Astrocyte (in vitro differentiated cells and primary cell): ENCODE measurements at regions not wholly inside any gene's neighbourhood (a gene's known extent, or its start where the extent isn't known, plus 50 kb on each side); places are given as distances from the start of the nearest gene placed in this dataset.

Experiments
- EZH2 ChIP-seq: IDR thresholded peaks from 2 replicates; pipeline ENCODE4 v1.6.1; 2012; ENCODE audit warnings: mild to moderate bottlenecking, low read length, inconsistent platforms; ENCODE audit not compliant: insufficient read depth
- TF ChIP-seq, protein P1 (sequence below): IDR thresholded peaks from 2 replicates; pipeline ENCODE4 v1.5.1; 2011; ENCODE audit warnings: low read depth, mild to moderate bottlenecking, inconsistent platforms, low read length, moderate library complexity; ENCODE audit not compliant: insufficient read depth

DNA sequence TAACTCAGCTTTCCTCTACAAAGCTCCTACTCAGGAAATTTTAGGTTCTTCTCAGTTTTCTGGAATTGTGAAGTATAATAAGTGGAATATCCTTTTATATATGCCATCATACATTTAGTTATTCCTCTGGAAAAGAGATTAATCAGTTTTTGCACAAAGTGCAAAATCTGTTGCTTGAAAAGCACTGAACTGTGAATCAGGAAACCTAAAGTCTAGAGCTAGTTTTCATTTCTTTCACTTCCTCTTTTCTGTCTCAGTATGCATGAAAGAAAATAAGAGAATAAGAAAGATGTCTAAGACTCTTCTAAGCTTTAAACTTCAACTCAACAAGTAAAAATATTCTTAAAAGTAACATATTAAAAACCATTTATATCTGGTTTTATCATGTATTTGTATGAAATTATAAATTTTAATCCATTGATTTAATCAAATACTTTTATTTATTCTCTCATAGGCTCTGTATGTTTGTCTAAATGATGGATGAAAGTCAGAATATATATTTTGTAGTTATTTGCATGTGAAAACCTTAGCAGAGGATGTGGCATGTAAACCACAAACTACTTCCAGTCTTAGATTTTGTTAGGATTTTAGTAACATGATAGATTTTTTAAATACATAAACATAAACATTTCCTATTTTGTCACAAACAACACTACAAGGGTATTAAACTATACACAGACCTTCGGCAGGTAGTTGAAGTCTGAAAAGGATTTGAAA, 1073.0 kb downstream of the XPNPEP1 start:
- TF ChIP-seq, protein P1, sequence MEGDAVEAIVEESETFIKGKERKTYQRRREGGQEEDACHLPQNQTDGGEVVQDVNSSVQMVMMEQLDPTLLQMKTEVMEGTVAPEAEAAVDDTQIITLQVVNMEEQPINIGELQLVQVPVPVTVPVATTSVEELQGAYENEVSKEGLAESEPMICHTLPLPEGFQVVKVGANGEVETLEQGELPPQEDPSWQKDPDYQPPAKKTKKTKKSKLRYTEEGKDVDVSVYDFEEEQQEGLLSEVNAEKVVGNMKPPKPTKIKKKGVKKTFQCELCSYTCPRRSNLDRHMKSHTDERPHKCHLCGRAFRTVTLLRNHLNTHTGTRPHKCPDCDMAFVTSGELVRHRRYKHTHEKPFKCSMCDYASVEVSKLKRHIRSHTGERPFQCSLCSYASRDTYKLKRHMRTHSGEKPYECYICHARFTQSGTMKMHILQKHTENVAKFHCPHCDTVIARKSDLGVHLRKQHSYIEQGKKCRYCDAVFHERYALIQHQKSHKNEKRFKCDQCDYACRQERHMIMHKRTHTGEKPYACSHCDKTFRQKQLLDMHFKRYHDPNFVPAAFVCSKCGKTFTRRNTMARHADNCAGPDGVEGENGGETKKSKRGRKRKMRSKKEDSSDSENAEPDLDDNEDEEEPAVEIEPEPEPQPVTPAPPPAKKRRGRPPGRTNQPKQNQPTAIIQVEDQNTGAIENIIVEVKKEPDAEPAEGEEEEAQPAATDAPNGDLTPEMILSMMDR = no peak
- TF ChIP-seq EZH2 = no peak
